IMR-90 (cell line): ENCODE measurements at regions not wholly inside any gene's neighbourhood (a gene's known extent, or its start where the extent isn't known, plus 50 kb on each side); places are given as distances from the start of the nearest gene placed in this dataset.

Source experiments
- CEBPB ChIP-seq: IDR thresholded peaks from 2 replicates; pipeline ENCODE4 v1.6.1; 2012; ENCODE audit warnings: low read depth, low read length, improper control_type of control experiment
- CHD1 ChIP-seq: IDR thresholded peaks from 2 replicates; pipeline ENCODE4 v1.6.1; 2012; ENCODE audit warnings: low read depth, low read length, improper control_type of control experiment
- CTCF ChIP-seq: conservative IDR thresholded peaks from 2 replicates; pipeline ENCODE4 v1.5.1; 2012; ENCODE audit warnings: mild to moderate bottlenecking, low read depth, low read length, improper control_type of control experiment
- POLR2A ChIP-seq: IDR thresholded peaks from 2 replicates; pipeline ENCODE4 v1.6.1; 2012; ENCODE audit warnings: mild to moderate bottlenecking, low read depth, low read length
- RAD21 ChIP-seq: IDR thresholded peaks from 2 replicates; pipeline ENCODE4 v1.6.1; 2012; ENCODE audit warnings: low read length, improper control_type of control experiment
- RCOR1 ChIP-seq: IDR thresholded peaks from 2 replicates; pipeline ENCODE4 v1.6.1; 2012; ENCODE audit warnings: mild to moderate bottlenecking, low read length, improper control_type of control experiment; ENCODE audit not compliant: insufficient replicate concordance
- TF ChIP-seq, protein P1 (sequence below): fragments of 150-350 bp; IDR thresholded peaks from 2 replicates; pipeline ENCODE4 v1.6.1; 2016; ENCODE audit warnings: low read depth, mild to moderate bottlenecking, low read length, moderate library complexity, borderline replicate concordance

GRCh38 chr3:67983166-67983565, 328.8 kb upstream of the SUCLG2 start:
- TF ChIP-seq CTCF (no peak), POLR2A (no peak), CEBPB (no peak), RAD21 (no peak), CHD1 (no peak), RCOR1 (no peak)
- TF ChIP-seq, protein P1, sequence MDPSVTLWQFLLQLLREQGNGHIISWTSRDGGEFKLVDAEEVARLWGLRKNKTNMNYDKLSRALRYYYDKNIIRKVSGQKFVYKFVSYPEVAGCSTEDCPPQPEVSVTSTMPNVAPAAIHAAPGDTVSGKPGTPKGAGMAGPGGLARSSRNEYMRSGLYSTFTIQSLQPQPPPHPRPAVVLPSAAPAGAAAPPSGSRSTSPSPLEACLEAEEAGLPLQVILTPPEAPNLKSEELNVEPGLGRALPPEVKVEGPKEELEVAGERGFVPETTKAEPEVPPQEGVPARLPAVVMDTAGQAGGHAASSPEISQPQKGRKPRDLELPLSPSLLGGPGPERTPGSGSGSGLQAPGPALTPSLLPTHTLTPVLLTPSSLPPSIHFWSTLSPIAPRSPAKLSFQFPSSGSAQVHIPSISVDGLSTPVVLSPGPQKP: no peak
